ENCODE measurements at regions not wholly inside any gene's neighbourhood (a gene's known extent, or its start where the extent isn't known, plus 50 kb on each side); places are given as distances from the start of the nearest gene placed in this dataset.

DNA sequence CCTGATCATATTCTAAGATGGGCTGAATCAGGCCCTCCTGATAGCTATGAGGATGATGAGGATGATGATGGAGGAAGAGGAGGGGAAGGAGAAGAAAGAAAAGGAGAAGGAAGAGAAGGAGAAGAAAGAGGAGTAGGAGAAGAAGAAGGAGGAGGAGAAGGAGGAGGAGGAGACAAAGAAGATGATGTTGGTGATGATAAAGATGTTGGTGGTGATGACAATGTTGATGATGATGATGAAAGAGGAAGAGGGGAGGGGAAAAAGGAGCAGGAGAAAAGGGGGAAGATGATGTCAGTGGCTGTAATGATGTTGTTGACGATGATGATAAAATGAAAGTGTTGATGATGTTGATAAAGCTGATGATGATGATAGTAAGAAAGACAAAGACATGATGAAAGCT is 119.5 kb downstream of the CDC5L start:
- ChIA-PET POLR2A (interaction anchor here (0.7 to 0.8 kb wide), 2 partner anchors 12 to 17 kb away, joined by 3 read pairs; no protein-coding TSS in a partner anchor), CTCF (no interaction called here)
- H3K9me3 Mint-ChIP-seq (ENCODE audit: unreplicated experiment): no peaks in the 10 kb centered on the region
- no peaks in the 10 kb centered on the region for H3K36me3 Mint-ChIP-seq (ENCODE audit: insufficient read depth, unreplicated experiment)
- TF ChIP-seq, protein P1, sequence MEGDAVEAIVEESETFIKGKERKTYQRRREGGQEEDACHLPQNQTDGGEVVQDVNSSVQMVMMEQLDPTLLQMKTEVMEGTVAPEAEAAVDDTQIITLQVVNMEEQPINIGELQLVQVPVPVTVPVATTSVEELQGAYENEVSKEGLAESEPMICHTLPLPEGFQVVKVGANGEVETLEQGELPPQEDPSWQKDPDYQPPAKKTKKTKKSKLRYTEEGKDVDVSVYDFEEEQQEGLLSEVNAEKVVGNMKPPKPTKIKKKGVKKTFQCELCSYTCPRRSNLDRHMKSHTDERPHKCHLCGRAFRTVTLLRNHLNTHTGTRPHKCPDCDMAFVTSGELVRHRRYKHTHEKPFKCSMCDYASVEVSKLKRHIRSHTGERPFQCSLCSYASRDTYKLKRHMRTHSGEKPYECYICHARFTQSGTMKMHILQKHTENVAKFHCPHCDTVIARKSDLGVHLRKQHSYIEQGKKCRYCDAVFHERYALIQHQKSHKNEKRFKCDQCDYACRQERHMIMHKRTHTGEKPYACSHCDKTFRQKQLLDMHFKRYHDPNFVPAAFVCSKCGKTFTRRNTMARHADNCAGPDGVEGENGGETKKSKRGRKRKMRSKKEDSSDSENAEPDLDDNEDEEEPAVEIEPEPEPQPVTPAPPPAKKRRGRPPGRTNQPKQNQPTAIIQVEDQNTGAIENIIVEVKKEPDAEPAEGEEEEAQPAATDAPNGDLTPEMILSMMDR (IDR thresholded peaks at IDR 0.05; ENCODE audit: unreplicated experiment): no peak
- no TSS peak for BruUV-seq (replicated peaks)
- no peaks in the 10 kb centered on the region for H3K4me1 Mint-ChIP-seq (ENCODE audit: insufficient read depth, unreplicated experiment)
- no peak overlapping the region for H3K27ac Mint-ChIP-seq (ENCODE audit: low read depth, unreplicated experiment)
- H3K4me3 Mint-ChIP-seq (ENCODE audit: unreplicated experiment): no peak overlapping the region
- no peaks in the 10 kb centered on the region for H3K27me3 Mint-ChIP-seq (ENCODE audit: insufficient read depth, unreplicated experiment)
- no peak for DNase-seq (ENCODE audit: unreplicated experiment)
- intact Hi-C loops (cut with micrococcal nuclease): no loop called here

DNA sequence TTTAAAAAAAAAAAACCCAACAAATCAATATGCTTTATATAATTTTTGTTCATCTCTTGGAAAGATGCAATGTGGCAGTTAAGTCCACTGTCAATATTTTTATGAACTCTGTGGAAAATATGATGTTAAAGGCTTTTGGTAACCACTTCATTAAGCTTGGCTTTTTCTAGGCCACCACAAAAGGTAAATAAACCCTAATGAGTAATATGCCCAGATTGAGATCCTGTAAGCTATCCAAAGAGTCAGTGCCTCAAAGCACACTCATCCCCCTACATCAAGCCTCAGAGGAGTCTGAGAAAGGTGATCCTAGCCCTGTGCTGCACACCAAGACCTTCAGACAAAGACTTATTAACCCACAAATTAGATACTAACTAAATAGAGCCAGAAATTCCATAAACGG is 121.1 kb downstream of the CDC5L start:
- no peaks in the 10 kb centered on the region for H3K27me3 Mint-ChIP-seq (ENCODE audit: insufficient read depth, unreplicated experiment)
- H3K27ac Mint-ChIP-seq (ENCODE audit: low read depth, unreplicated experiment): no peak overlapping the region
- no peaks in the 10 kb centered on the region for H3K4me1 Mint-ChIP-seq (ENCODE audit: insufficient read depth, unreplicated experiment)
- no peaks in the 10 kb centered on the region for H3K36me3 Mint-ChIP-seq (ENCODE audit: insufficient read depth, unreplicated experiment)
- intact Hi-C loops (cut with micrococcal nuclease): no loop called here
- H3K9me3 Mint-ChIP-seq (ENCODE audit: unreplicated experiment): no peaks in the 10 kb centered on the region
- ChIA-PET POLR2A (no interaction called here), CTCF (interaction anchor here (0.6 to 0.7 kb wide), 2 partner anchors 33 to 1912 kb away, joined by 3 to 5 read pairs; no protein-coding TSS in a partner anchor)
- no peak for DNase-seq (ENCODE audit: unreplicated experiment)
- TF ChIP-seq, protein P1 (IDR thresholded peaks at IDR 0.05; ENCODE audit: unreplicated experiment): no peak
- no peak overlapping the region for H3K4me3 Mint-ChIP-seq (ENCODE audit: unreplicated experiment)
- BruUV-seq (replicated peaks): no TSS peak

DNA sequence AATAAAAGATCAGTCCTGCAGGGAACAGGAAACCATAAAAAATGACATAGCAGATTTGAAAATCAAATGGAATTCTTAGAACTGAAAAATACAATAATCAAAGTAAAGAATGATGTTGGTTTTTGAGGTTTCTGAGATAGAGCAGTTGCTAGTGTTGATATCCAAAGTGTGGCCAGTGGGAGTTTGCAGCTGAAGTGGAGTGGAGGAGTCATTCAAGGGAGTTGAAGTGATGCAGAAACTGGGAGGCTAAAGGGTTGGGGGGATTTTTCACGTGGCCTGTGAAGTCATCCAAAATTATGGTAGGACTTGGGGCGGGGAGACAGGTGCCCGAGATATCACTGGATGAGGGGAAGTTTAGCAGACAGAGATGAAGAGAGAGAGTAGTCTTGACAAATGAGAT is 123.6 kb downstream of the CDC5L start:
- H3K4me3 Mint-ChIP-seq (ENCODE audit: unreplicated experiment): no peak overlapping the region
- CTCF ChIA-PET: interaction anchor here (1.4 kb wide), 1 partner anchor 40 kb away, joined by 3 read pairs; no protein-coding TSS in a partner anchor
- H3K36me3 Mint-ChIP-seq (ENCODE audit: insufficient read depth, unreplicated experiment): no peaks in the 10 kb centered on the region
- H3K27ac Mint-ChIP-seq (ENCODE audit: low read depth, unreplicated experiment): no peak overlapping the region
- intact Hi-C loops (cut with micrococcal nuclease): no loop called here
- no peak for DNase-seq (ENCODE audit: unreplicated experiment)
- TF ChIP-seq, protein P1 (IDR thresholded peaks at IDR 0.05; ENCODE audit: unreplicated experiment): no peak
- H3K27me3 Mint-ChIP-seq (ENCODE audit: insufficient read depth, unreplicated experiment): no peaks in the 10 kb centered on the region
- POLR2A ChIA-PET: no interaction called here
- BruUV-seq (replicated peaks): no TSS peak
- H3K9me3 Mint-ChIP-seq (ENCODE audit: unreplicated experiment): no peaks in the 10 kb centered on the region
- no peaks in the 10 kb centered on the region for H3K4me1 Mint-ChIP-seq (ENCODE audit: insufficient read depth, unreplicated experiment)

DNA sequence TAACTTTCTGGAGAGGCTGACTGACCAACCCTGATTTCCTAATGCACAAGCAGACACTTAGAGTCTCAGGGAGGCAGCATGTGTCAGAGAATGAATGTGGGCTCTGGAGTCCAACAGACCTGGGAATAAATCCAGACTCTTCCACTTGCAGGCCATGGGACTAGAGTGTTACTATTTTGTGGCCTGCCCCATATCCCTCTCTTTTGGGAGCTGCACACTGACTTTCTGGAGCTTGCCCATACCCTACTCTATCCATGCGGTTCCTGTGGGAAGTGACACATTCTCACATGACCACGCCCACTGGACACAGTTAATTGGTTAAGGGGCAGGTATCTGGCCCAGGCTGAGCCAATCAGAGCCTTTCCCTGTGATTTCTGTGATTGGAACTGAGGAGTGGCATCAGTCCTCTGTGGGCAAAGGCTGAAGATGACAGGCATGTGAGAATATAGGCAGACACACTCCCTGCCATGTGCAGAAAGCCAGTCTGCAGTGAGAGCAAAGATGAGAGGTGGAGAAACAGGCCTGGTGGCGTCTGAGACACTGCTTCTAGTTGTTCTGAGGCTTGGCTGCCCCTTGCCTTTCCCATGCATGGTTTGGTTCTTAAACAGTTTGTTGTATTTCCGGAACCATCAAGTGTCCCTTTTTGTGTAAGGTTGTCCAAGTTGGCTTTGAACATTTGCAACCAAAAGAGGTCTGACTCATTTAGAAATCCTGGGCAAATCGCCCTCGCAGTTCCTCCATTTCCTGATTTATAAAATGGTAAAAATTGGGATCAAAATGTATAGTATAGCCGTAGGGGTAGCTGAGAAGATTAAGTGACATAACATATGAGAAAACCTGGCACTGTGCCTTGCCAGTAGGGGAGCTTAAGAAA is 125.6 kb downstream of the CDC5L start:
- Mint-ChIP-seq H3K4me1 (ENCODE audit: insufficient read depth, unreplicated experiment) (no peaks in the 10 kb centered on the region), H3K4me3 (ENCODE audit: unreplicated experiment) (no peak overlapping the region), H3K9me3 (ENCODE audit: unreplicated experiment) (peaks cover 9% of the 10 kb centered on the region), H3K27ac (ENCODE audit: low read depth, unreplicated experiment) (no peak overlapping the region), H3K27me3 (ENCODE audit: insufficient read depth, unreplicated experiment) (no peaks in the 10 kb centered on the region), H3K36me3 (ENCODE audit: insufficient read depth, unreplicated experiment) (no peaks in the 10 kb centered on the region)
- no peak for DNase-seq (ENCODE audit: unreplicated experiment)
- intact Hi-C loops (cut with micrococcal nuclease): no loop called here
- CTCF ChIA-PET: no interaction called here
- POLR2A ChIA-PET: no interaction called here
- TF ChIP-seq, protein P1 (IDR thresholded peaks at IDR 0.05; ENCODE audit: unreplicated experiment): no peak
- no TSS peak for BruUV-seq (replicated peaks)

Measured in MCF 10A (cell line).